ENCODE measurements at regions not wholly inside any gene's neighbourhood (a gene's known extent, or its start where the extent isn't known, plus 50 kb on each side); places are given as distances from the start of the nearest gene placed in this dataset.

DNA sequence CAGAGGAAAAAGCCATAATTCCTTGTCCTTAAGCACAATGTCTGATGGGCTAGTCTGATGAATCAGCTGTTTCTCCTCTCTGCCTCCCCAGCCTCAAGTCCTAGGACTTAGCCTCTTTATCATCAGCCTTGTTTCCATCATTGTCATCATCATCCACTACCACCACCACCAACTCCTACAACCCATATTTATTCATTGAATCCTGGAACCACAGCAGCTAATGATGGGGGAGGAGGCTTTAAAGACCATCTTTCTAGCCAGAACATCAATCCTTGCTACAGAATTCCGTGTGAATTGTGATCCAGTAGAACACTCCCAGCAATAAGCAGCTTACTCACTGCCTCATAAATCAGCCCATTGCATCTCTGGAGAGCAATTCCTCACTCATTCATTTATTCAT, 97.6 kb upstream of the TMEM132E start:
- Mint-ChIP-seq H3K27me3 (ENCODE audit: low read depth in 3 of 3) (peaks cover 9 to 22% (median 20%) of the 10 kb centered on the region in 3 donors), H3K4me3 (no peak overlapping the region), H3K36me3 (no peaks in the 10 kb centered on the region), H3K4me1 (peaks cover 22% of the 10 kb centered on the region), H3K27ac (no peak overlapping the region), H3K9me3 (peaks cover 0 to 2% (median 0%) of the 10 kb centered on the region in 7 donors)
- WGBS (ENCODE audit: insufficient coverage): 100% methylated on average over 1 of the region's 1 CpG
- Histone ChIP-seq H3K4me2 (replicated peaks; ENCODE audit: extremely low read depth, low read length, poor library complexity, severe bottlenecking) (no peak overlapping the region), H3K9ac (ENCODE audit: insufficient read depth, low read length, poor library complexity, severe bottlenecking) (no peak overlapping the region), H2AFZ (ENCODE audit: insufficient read depth, low read depth, low read length, poor library complexity, severe bottlenecking) (no peak overlapping the region), H3K27ac (ENCODE audit: low read depth in 1 of 2, low read length in 2 of 2) (no peak overlapping the region), H3K79me2 (ENCODE audit: insufficient read depth, low read length) (no peaks in the 10 kb centered on the region), H4K20me1 (ENCODE audit: insufficient read depth, low read length) (no peaks in the 10 kb centered on the region), H3K4me1 (ENCODE audit: control insufficient read depth in 1 of 2, insufficient read depth in 2 of 2, low read length in 2 of 2) (peaks cover 21 to 22% of the 10 kb centered on the region in 2 donors), H3K36me3 (replicated peaks in 1 of 2; ENCODE audit: control insufficient read depth in 1 of 2, insufficient read depth in 2 of 2, low read length in 2 of 2) (no peaks in the 10 kb centered on the region), H3K4me3 (replicated peaks in 1 of 3; ENCODE audit: low read depth in 2 of 3, low read length in 3 of 3) (no peak overlapping the region), H3K27me3 (ENCODE audit: control insufficient read depth in 2 of 2, insufficient read depth in 2 of 2, low read length in 2 of 2) (peaks cover 2 to 8% of the 10 kb centered on the region in 2 donors), H3K9me3 (replicated peaks in 1 of 2; ENCODE audit: control insufficient read depth in 1 of 2, insufficient read depth in 1 of 2, low read length in 2 of 2) (no peaks in the 10 kb centered on the region)
- no peak for DNase-seq
- TF ChIP-seq, protein P1, sequence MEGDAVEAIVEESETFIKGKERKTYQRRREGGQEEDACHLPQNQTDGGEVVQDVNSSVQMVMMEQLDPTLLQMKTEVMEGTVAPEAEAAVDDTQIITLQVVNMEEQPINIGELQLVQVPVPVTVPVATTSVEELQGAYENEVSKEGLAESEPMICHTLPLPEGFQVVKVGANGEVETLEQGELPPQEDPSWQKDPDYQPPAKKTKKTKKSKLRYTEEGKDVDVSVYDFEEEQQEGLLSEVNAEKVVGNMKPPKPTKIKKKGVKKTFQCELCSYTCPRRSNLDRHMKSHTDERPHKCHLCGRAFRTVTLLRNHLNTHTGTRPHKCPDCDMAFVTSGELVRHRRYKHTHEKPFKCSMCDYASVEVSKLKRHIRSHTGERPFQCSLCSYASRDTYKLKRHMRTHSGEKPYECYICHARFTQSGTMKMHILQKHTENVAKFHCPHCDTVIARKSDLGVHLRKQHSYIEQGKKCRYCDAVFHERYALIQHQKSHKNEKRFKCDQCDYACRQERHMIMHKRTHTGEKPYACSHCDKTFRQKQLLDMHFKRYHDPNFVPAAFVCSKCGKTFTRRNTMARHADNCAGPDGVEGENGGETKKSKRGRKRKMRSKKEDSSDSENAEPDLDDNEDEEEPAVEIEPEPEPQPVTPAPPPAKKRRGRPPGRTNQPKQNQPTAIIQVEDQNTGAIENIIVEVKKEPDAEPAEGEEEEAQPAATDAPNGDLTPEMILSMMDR (IDR thresholded peaks at IDR 0.05): no peak
- intact Hi-C loops (cut with micrococcal nuclease): no loop called here

DNA sequence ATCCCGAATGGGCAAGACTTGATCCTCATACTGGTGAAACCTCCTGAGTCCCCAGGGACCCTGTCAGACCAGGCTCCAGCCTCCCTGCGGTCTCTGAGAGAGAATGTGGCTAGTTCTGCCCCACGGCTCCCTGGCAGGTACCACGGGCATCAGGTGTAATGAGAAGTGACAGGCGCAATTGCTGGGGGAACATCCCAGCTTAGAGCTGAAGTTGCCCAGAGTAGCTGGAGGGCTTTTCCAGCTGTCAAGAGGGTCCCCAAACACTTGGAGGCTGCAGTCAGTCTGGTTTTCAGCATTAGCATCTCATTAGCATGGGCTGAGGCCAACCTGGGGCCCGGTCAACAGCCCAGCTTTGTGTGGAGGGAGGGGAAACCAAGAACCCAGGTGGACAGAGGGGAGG, 100.0 kb upstream of the TMEM132E start:
- Histone ChIP-seq H3K4me1 (ENCODE audit: control insufficient read depth in 1 of 2, insufficient read depth in 2 of 2, low read length in 2 of 2) (no peaks in the 10 kb centered on the region), H3K36me3 (replicated peaks in 1 of 2; ENCODE audit: control insufficient read depth in 1 of 2, insufficient read depth in 2 of 2, low read length in 2 of 2) (no peaks in the 10 kb centered on the region), H3K27ac (ENCODE audit: low read depth in 1 of 2, low read length in 2 of 2) (no peak overlapping the region), H3K79me2 (ENCODE audit: insufficient read depth, low read length) (no peaks in the 10 kb centered on the region), H3K9ac (ENCODE audit: insufficient read depth, low read length, poor library complexity, severe bottlenecking) (no peak overlapping the region), H4K20me1 (ENCODE audit: insufficient read depth, low read length) (no peaks in the 10 kb centered on the region), H3K4me2 (replicated peaks; ENCODE audit: extremely low read depth, low read length, poor library complexity, severe bottlenecking) (no peak overlapping the region), H3K27me3 (ENCODE audit: control insufficient read depth in 2 of 2, insufficient read depth in 2 of 2, low read length in 2 of 2) (peaks cover 2 to 8% of the 10 kb centered on the region in 2 donors), H3K4me3 (replicated peaks in 1 of 3; ENCODE audit: low read depth in 2 of 3, low read length in 3 of 3) (no peak overlapping the region), H2AFZ (ENCODE audit: insufficient read depth, low read depth, low read length, poor library complexity, severe bottlenecking) (no peak overlapping the region), H3K9me3 (replicated peaks in 1 of 2; ENCODE audit: control insufficient read depth in 1 of 2, insufficient read depth in 1 of 2, low read length in 2 of 2) (no peaks in the 10 kb centered on the region)
- Mint-ChIP-seq H3K27ac (no peak overlapping the region), H3K4me1 (peaks cover 2% of the 10 kb centered on the region), H3K27me3 (ENCODE audit: low read depth in 3 of 3) (peaks cover 14 to 22% (median 20%) of the 10 kb centered on the region in 3 donors), H3K9me3 (peaks cover 0 to 2% (median 0%) of the 10 kb centered on the region in 7 donors), H3K4me3 (no peak overlapping the region), H3K36me3 (no peaks in the 10 kb centered on the region)
- no peak for DNase-seq
- intact Hi-C loops (cut with micrococcal nuclease): no loop called here
- TF ChIP-seq, protein P1 (IDR thresholded peaks at IDR 0.05): no peak
- 86% methylated on average over 5 of the region's 6 CpGs for WGBS (ENCODE audit: insufficient coverage)

All from CD14-positive monocyte (primary cell).